Activated T-cell treated with anti-CD3 and anti-CD28 coated beads for 48 hours (primary cell): ENCODE measurements at regions not wholly inside any gene's neighbourhood (a gene's known extent, or its start where the extent isn't known, plus 50 kb on each side); places are given as distances from the start of the nearest gene placed in this dataset.

Experiments
- DNase-seq: peaks from one replicate; pipeline ENCODE4 v3.0.0-alpha.2; 2020; ENCODE audit warnings: low read depth

DNA sequence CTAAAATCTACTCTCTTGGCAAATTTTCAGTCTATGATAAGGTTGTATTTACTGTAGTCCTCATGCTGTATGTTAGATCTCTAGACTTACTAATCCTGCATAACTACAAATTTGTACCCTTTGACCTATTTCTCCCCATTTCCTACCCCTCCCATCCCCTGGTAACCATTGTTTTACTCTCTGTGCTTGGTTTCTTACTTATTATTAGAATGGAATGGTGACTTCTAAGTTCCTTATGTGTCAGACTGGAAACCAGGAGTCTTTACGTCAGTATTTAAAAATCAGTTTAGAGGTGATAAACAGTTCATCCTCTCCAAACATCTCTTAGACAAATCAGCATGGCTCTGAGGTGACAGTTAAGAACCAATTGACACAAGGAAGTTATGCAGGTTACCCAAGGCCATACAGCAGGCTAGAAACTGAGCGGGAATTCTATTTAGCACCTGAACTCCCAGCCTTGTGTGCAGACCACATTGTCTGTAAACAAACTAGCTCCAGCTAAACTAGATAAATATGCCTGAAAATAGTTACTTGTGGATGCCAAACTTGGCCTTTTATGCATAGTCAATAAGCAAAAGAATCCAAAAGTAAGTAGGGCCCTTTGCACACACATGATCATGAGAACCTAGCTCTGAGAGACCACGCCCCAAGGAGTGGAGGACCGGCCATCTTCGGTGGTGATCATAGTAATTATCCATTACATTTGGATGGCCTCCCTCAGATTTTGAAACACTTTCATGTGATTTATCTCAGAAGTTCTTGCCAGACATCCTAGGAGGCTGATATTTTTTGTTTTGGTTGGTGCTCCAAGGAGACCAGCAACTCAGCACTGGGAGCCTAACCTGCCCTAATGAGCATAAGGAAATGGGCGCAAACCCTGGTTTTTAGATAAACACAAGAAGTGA, 72.3 kb upstream of the BOC start:
- DNase-seq = no peak

DNA sequence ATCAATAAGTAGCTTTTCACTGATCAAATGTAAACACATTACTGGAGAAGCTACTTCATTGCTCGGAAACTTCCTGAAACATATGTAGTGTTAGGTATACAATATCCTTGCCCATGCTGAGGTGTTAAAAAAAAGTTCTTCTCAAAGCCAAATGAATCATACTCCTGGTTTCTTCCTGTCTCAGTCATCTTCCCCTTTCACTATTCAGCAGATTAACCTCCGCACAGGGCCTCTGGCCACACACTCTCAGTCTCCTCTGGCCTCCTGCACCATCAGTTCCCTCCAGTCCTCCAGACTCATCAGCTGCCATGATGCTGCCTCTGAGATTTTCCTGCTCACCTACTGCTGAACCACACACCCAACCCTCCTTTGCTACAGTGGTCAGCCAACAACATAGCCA, 70.5 kb upstream of the BOC start:
- no peak for DNase-seq

DNA sequence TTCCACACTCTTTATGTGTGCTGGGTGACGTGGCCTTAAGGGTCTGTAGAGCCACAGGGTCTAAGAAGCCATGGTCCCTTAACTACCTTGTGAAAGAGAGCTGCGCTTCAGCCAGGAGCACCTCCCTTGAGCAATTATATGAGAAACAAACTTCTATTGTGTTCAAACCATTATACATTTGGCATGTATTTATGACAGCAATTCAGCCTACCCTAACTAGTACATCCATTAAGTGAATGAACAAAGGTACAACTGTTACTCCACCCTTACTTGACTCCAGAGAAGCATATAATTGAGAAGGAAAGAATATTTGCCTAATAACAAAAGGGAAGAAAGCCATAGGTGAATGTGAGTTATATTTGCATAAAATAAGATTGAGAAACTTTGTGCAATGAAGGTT, 69.8 kb upstream of the BOC start:
- no peak for DNase-seq

DNA sequence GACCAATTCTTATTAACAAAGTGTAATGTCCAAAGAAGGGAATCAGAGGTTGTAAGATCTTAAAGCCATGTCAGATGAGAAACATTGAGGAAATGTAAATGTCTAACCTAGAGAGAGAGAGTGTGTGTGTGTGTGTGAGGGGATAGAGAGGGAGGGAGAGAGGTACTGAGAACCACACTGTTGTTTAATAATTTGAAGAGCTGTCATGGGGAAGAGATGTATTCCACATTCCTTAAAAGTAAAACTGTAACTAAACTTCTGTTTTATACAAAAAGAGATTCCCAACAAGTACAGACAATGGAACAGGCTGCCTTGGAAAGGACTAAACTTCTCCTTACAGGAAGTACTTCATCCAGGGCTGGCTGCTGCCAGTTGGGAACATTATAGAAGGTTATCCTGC, 68.9 kb upstream of the BOC start:
- DNase-seq = no peak

DNA sequence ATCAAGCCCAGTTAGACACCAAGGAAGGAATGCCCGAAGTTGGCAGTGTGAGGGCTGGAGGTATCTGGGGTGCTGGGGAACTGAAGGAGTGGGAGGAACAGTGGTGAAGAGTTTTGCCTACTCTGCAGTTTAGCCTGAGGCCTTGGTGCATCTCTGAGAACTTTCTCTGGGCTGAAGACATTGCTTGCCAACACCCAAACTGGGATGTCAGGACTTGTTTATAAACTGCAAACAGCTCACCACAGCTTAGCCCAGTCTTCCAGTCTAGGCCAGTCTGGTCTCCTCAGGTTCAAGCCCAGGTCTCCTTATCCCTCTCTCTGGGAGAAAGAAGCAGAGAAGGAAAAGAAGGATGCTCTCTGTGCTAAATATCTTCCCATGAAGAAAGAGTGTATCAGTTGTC, 68.0 kb upstream of the BOC start:
- DNase-seq = no peak

DNA sequence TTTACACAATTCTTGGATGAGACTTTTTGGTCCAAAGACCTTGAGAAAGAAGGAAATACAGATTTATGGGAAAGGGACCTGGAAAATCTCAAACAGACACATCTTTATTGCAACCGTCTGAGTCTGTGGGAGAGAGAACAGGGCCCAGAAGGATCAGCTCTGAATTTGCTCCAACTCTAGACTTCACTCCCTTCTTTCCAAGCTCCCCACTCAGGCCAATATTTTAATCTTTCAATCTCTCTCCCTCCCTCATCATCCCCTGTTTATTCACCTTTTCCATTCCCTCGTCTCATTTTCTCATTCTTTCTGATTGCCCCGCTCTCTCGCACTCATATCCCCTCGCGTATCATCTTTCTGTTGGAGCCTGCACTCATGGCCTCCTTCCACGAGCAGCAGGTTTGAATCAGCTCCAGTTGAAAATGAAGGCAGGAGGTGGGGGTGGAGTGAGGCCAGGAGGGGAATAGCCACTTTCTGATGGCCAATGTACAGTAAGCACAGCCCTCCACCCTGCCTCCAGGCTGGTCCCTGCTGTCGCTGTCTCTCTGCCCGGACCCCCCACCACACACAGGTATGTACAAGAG, 63.6 kb upstream of the BOC start:
- no peak for DNase-seq

DNA sequence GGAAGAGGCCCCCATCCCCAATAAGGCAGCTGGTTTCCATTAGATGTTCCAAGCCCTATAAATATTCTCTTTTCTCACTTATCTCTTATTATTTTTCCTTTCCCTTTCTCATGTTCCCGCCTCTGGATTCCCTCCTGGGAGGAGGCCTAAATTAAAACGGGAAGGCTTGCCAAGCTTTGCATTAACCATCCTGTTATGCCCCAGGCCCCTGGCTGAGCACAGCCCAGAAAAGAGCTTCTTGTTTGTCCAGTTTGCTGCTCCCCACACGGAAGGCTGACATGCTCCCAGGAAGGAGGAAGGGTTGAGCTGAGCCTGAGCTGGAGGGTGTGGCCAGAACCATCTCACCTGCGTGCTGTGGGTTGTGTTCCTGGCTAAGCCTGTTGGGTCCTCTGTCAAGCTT, 63.1 kb upstream of the BOC start:
- no peak for DNase-seq

DNA sequence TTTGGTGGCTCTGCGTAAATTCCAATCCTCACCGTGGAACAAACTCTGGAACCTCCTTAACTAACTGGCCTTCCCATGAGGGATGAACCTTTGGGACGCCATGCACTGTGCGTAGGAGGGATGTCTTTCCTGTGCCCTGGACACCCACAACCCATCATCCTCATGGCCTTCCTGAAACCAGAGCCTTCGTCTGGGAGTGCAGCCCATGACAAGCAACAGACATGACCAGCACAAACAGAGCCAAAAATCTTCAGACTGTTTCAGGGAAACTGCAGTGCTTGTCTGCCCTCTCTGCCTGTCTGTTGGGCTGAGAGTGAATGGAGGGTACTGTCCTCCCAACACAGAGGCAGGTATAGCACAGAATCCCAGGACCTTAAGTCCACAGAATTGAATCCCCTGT, 61.1 kb upstream of the BOC start:
- no peak for DNase-seq

DNA sequence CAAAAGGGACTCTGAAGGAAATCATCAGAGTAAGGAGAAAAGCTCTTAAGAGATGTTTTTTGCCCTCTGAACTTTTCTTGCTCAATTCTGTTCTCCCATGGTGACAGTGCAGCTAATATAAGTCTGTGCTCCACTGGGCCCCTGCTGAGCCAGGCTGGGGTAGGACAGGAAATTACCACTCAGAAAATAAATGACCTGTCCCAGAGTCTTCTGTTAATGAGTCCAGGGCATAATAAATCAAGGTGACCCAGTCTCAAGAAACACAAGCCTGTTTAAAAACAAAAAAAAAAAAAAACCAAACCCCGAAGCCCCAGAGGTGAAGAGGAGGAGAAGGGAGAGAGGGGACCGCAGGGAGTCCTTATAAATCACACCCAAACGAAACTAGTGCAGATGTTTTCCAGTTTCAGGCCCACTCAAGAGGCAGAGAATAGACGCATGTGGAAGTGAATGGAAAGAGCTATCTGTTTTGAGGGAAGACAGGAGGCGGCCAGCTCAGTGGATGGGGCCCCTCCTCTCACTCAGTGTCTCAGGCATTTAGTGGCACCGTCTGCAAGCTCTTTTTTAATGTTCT, 59.8 kb upstream of the BOC start:
- no peak for DNase-seq

DNA sequence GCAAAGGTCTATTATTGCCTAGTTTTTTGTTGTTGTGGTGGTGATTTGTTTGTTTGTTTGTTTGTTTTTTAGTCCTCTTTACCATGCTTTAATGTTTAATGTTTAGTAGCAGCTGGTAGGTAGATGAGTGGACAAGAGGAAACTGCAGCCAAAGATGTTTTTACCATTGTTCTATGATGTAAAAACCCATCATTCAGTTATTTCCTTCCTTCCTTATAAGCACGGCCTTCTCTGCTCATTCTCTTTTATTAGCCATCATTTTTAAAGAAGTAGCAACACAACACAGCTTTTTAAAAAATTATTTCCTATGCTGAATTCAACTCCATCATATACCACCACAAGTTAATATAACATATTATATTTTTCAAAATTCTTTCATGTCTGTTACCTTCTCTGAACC, 58.5 kb upstream of the BOC start:
- DNase-seq = no peak

DNA sequence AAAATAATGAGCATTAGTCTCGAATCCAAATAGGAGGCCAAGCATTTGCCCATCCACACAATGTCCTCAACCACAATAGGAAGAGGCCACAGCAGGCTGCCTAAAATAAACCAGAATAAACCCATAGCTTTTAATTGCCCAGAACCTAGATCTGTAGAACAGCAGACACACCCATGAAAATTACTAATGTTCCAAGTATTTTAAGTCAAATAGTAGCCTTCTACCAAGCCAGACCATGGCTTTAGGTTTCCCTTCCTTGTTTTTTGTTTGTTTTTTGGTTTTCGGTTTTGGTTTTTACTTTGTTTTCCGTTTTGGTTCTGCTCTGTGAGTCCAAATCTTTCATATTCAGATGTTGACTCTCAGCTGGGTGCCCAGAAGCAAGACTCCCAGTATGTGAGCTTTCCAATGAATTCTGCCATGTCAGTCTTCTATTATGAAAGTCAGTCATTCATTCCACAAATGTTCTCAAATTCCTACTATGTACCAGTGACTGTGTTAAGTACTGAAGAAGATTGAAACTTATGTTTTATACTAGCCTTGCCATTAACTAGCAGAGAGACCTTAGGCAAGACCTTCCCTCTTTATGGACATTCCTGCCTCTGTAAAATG, 57.8 kb upstream of the BOC start:
- DNase-seq = no peak

DNA sequence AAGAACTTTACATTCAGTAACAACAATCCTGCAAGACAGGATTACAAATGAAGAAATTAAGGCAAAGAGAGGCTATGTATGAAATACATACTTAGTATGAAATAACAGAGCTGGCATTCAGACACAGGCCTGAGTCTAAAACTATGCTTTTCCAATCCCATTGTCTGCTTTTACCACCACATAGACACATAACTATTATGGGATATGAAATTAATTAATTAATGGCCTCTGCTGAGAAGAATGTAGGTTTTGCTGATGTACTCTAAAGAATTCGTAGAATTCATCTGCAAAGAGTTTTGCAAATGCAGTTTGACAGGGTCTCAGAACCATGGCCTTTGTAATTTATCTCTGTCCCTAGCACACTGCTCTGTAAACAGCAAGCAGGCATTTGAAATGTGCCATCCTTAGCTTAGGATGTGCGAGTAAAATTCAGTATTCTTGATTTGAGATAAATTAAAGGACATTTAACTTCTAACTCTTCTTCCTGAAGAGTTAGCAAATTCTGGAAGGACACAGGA, 54.5 kb upstream of the BOC start:
- DNase-seq = no peak

DNA sequence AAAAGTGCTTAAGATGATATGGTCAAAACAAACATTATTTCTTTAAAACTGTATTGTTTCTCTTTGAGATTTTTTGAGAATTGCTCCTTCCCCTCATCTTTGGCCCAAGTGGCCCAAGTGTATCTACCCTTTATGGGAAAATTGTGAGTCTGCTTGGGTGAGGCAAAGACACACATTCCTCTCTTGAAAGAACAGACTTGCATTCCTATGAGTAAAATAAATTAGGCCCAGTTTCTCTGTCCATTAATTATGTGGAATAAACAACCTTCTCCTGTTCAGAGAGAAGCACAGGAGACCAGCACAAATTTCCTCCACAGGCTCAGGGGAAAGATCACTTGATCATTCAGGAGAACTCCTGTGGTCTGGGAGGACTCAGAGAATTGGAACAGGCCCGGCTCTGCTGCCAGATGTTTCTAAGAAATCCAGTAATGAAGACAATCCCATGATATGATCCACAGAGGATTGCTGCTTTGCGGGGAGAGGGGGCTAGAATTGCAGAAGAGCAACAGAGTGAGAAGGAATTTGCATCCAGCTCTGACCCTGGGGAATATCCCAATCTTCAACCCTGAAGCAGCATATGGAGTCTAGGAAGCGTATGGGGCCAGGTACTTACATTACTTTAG, 53.8 kb upstream of the BOC start:
- no peak for DNase-seq

DNA sequence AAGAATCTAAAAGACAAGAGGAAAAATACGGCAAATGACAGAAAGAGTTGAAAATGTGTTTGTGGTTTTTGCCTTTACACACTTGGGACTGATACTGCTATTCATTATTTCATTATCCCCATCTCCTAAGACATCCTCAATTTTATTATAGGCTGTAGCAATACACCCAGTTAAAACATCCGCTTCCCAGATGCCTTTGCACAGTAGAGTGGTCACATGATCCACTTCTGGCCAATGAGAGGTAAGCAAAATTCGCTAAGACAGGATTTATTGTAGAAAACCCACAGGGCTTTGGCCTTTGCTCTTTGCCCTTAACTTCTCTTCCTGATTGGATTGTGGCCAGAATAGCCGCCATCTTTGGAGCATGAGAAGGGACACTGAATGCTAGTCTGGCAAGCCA, 53.2 kb upstream of the BOC start:
- no peak for DNase-seq
